Ectodermal cell (in vitro differentiated cells): ENCODE measurements at regions not wholly inside any gene's neighbourhood (a gene's known extent, or its start where the extent isn't known, plus 50 kb on each side); places are given as distances from the start of the nearest gene placed in this dataset.

Source experiments
- H3K27ac ChIP-seq: 2 replicates; pipeline ENCODE4 v1.7.0; 2013; ENCODE audit warnings: mild to moderate bottlenecking, low read depth, low read length; ENCODE audit not compliant: insufficient read depth, poor library complexity, severe bottlenecking
- H3K27me3 ChIP-seq: 2 replicates; pipeline ENCODE4 v1.7.0; 2013; ENCODE audit warnings: mild to moderate bottlenecking, low read length; ENCODE audit not compliant: insufficient read depth, control insufficient read depth, poor library complexity, severe bottlenecking
- H3K36me3 ChIP-seq: one replicate; pipeline ENCODE4 v1.7.0; 2013; ENCODE audit warnings: low read length; ENCODE audit not compliant: control insufficient read depth, insufficient read depth
- H3K4me1 ChIP-seq: one replicate; pipeline ENCODE4 v1.7.0; 2013; ENCODE audit warnings: low read length; ENCODE audit not compliant: control insufficient read depth, insufficient read depth
- H3K4me3 ChIP-seq: 2 replicates; pipeline ENCODE4 v1.7.0; 2013; ENCODE audit warnings: low read depth, low read length, control low read depth; ENCODE audit not compliant: insufficient read depth
- H3K9me3 ChIP-seq: 2 replicates; pipeline ENCODE4 v1.7.0; 2013; ENCODE audit warnings: mild to moderate bottlenecking, low read length, moderate library complexity; ENCODE audit not compliant: control insufficient read depth
- WGBS, 2 experiments: methylation state at CpG; one replicate each; pipeline ENCODE4 v1.1.7; 2013; ENCODE audit warnings: missing lambda C conversion rate in 2 of 2; 5-methylcytosine and 5-hydroxymethylcytosine counted together

GRCh38 chr7:130929896-130930659 is 196.1 kb upstream of the KLF14 start:
- Histone ChIP-seq H3K4me1 (no peaks in the 10 kb centered on the region), H3K36me3 (no peaks in the 10 kb centered on the region), H3K4me3 (no peak overlapping the region), H3K27ac (no peak overlapping the region), H3K27me3 (no peaks in the 10 kb centered on the region), H3K9me3 (no peaks in the 10 kb centered on the region)
- WGBS, 2 experiments: 90 to 97% methylated on average over 4 of the region's 4 CpGs

- no peaks in the 10 kb centered on the region for H3K36me3 ChIP-seq
- H3K27ac ChIP-seq: no peak overlapping the region
- no peak overlapping the region for H3K4me3 ChIP-seq
- no peaks in the 10 kb centered on the region for H3K27me3 ChIP-seq
- WGBS, 2 experiments: 92% methylated on average over 7 to 8 of the region's 8 CpGs
- no peaks in the 10 kb centered on the region for H3K4me1 ChIP-seq
- no peaks in the 10 kb centered on the region for H3K9me3 ChIP-seq
Measured at GRCh38 chr7:130930681-130931080, 196.7 kb upstream of the KLF14 start.

- WGBS, 2 experiments: 92 to 93% methylated on average over 3 of the region's 3 CpGs
- no peaks in the 10 kb centered on the region for H3K4me1 ChIP-seq
Measured at GRCh38 chr7:130931423-130931822, 197.4 kb upstream of the KLF14 start.

GRCh38 chr7:130932088-130932487 is 198.1 kb upstream of the KLF14 start:
- no peaks in the 10 kb centered on the region for H3K4me1 ChIP-seq
- 94 to 97% methylated on average over 5 of the region's 5 CpGs for WGBS, 2 experiments
- H3K36me3 ChIP-seq: no peaks in the 10 kb centered on the region
- no peaks in the 10 kb centered on the region for H3K9me3 ChIP-seq
- no peaks in the 10 kb centered on the region for H3K27me3 ChIP-seq
- H3K27ac ChIP-seq: no peak overlapping the region
- H3K4me3 ChIP-seq: no peak overlapping the region

More at GRCh38 chr7:130931423-130931822, 197.4 kb upstream of the KLF14 start:
- H3K36me3 ChIP-seq: no peaks in the 10 kb centered on the region
- no peak overlapping the region for H3K27ac ChIP-seq
- no peak overlapping the region for H3K4me3 ChIP-seq
- H3K9me3 ChIP-seq: no peaks in the 10 kb centered on the region
- H3K27me3 ChIP-seq: no peaks in the 10 kb centered on the region

DNA sequence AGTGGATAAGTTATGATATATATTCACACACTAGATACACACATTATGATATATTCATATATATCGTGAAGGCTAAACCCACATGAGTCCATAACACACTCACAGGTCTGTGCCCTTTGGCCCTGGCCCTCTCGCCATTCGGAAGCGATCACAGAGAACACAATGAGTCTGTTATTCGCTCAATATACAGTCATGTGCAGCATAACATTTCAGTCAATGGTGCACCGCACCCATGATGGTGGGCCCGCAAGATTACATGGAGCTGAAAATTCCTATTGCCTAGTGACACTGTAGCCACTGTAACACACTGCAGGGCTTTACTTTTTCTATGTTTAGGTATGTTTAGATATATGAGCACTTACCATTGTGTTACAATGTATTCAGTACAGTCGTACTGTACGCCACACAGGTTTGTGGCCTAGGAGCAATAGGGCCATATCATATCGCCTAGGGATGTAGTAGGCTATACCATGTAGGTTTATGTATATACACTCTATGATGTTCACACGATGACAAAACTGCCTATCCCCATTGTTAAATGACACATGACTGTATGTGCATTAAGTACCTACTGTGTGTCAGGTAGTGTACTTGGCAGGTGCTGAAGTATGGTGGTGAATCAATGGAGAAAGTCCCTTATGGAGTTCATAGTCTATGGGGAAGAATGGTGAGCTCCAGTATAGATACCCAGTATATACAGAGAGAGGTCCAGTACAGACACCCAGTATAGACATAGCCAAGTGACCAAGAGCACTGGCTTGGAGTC is 198.8 kb upstream of the KLF14 start:
- H3K27ac ChIP-seq: no peak overlapping the region
- H3K27me3 ChIP-seq: no peaks in the 10 kb centered on the region
- H3K9me3 ChIP-seq: no peaks in the 10 kb centered on the region
- no peak overlapping the region for H3K4me3 ChIP-seq
- WGBS, 2 experiments: 87 to 91% methylated on average over 11 of the region's 11 CpGs
- H3K4me1 ChIP-seq: no peaks in the 10 kb centered on the region
- no peaks in the 10 kb centered on the region for H3K36me3 ChIP-seq

DNA sequence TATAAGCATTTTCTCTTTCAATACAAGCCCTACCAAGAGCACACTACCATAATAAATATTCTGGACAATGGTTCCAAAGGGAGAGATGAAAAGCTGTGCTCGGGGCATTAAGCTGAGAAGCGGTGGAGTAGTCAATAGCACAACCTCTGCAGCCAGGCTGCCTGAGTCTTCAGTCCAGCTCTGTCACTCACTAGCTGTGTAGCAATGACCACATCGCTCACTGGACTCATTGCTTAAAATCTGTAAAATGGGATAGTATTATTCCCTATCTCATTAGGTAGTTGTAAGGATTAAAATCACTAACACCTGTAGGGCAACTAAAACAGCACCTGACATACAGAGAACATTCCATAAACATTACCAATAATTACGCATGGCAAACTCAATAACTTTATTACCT is 199.9 kb upstream of the KLF14 start:
- 95% methylated on average over 3 to 4 of the region's 4 CpGs for WGBS, 2 experiments
- Histone ChIP-seq H3K9me3 (no peaks in the 10 kb centered on the region), H3K27ac (no peak overlapping the region), H3K4me3 (no peak overlapping the region), H3K36me3 (no peaks in the 10 kb centered on the region), H3K27me3 (no peaks in the 10 kb centered on the region), H3K4me1 (no peaks in the 10 kb centered on the region)

- Histone ChIP-seq H3K4me3 (no peak overlapping the region), H3K9me3 (no peaks in the 10 kb centered on the region), H3K4me1 (peaks cover 8% of the 10 kb centered on the region), H3K27me3 (no peaks in the 10 kb centered on the region), H3K36me3 (no peaks in the 10 kb centered on the region), H3K27ac (no peak overlapping the region)
- WGBS, 2 experiments: 90 to 94% methylated on average over 11 of the region's 11 CpGs
Measured at GRCh38 chr7:130935564-130936157, 201.7 kb upstream of the KLF14 start.

- H3K4me1 ChIP-seq: peaks cover 13% of the 10 kb centered on the region
- no peaks in the 10 kb centered on the region for H3K27me3 ChIP-seq
- no peak overlapping the region for H3K4me3 ChIP-seq
- 84 to 89% methylated on average over 6 to 7 of the region's 7 CpGs for WGBS, 2 experiments
- H3K27ac ChIP-seq: no peak overlapping the region
- no peaks in the 10 kb centered on the region for H3K36me3 ChIP-seq
- H3K9me3 ChIP-seq: no peaks in the 10 kb centered on the region
Measured at GRCh38 chr7:130936202-130936931, 202.4 kb upstream of the KLF14 start.

GRCh38 chr7:130937016-130937415 is 203.0 kb upstream of the KLF14 start:
- no peaks in the 10 kb centered on the region for H3K9me3 ChIP-seq
- peaks cover 13% of the 10 kb centered on the region for H3K4me1 ChIP-seq
- H3K4me3 ChIP-seq: no peak overlapping the region
- no peaks in the 10 kb centered on the region for H3K36me3 ChIP-seq
- H3K27ac ChIP-seq: no peak overlapping the region
- WGBS, 2 experiments: 86 to 95% methylated on average over 2 of the region's 2 CpGs
- no peaks in the 10 kb centered on the region for H3K27me3 ChIP-seq

- Histone ChIP-seq H3K36me3 (no peaks in the 10 kb centered on the region), H3K4me3 (no peak overlapping the region), H3K4me1 (peaks cover 13% of the 10 kb centered on the region), H3K9me3 (no peaks in the 10 kb centered on the region), H3K27me3 (no peaks in the 10 kb centered on the region), H3K27ac (no peak overlapping the region)
- 95% methylated on average over 3 of the region's 3 CpGs for WGBS, 2 experiments
Measured at GRCh38 chr7:130937830-130938229, 203.8 kb upstream of the KLF14 start.
